H1 (cell line): ENCODE measurements at regions not wholly inside any gene's neighbourhood (a gene's known extent, or its start where the extent isn't known, plus 50 kb on each side); places are given as distances from the start of the nearest gene placed in this dataset.

Experiments
- EGR1 ChIP-seq: IDR thresholded peaks from 2 replicates; pipeline ENCODE4 v1.6.1; 2011; ENCODE audit warnings: low read depth, low read length, borderline replicate concordance
- EP300 ChIP-seq, 2 experiments: IDR thresholded peaks; 1 replicate in 1 of 2; 2 replicates in 1 of 2; pipeline ENCODE4 v1.6.1; 2011 to 2012; ENCODE audit warnings: low read depth in 2 of 2, low read length in 2 of 2, mild to moderate bottlenecking in 2 of 2, borderline replicate concordance in 1 of 2, inconsistent platforms in 1 of 2, moderate library complexity in 1 of 2
- PHF8 ChIP-seq: fragments of 200-600 bp; sonication (generic); conservative IDR thresholded peaks from 2 replicates; pipeline ENCODE4 v1.7.1; 2012; ENCODE audit warnings: low read depth, mild to moderate bottlenecking, inconsistent platforms, low read length, moderate library complexity
- POLR2A ChIP-seq, 2 experiments: IDR thresholded peaks; 1 replicate in 1 of 2; 2 replicates in 1 of 2; pipeline ENCODE4 v1.6.1; 2011; ENCODE audit warnings: low read depth in 2 of 2, low read length in 2 of 2, mild to moderate bottlenecking in 2 of 2; ENCODE audit errors: control extremely low read depth in 1 of 2
- POLR2AphosphoS5 ChIP-seq: IDR thresholded peaks from 2 replicates; pipeline ENCODE4 v1.6.1; 2011; ENCODE audit warnings: low read depth, low read length
- RBBP5 ChIP-seq: IDR thresholded peaks from 2 replicates; pipeline ENCODE4 v1.7.1; 2012; ENCODE audit warnings: low read depth, mild to moderate bottlenecking, inconsistent platforms, low read length, moderate library complexity, borderline replicate concordance
- SIN3A ChIP-seq, 2 experiments: IDR thresholded peaks in 1 of 2; conservative IDR thresholded peaks in 1 of 2; 2 replicates each; pipeline ENCODE4 v1.6.1; 2011 to 2012; ENCODE audit warnings: low read length in 2 of 2, improper control_type of control experiment in 1 of 2, low read depth in 1 of 2, mild to moderate bottlenecking in 1 of 2
- SP1 ChIP-seq: IDR thresholded peaks from 2 replicates; pipeline ENCODE4 v1.6.1; 2011; ENCODE audit warnings: low read depth, low read length
- TAF1 ChIP-seq: IDR thresholded peaks from 2 replicates; pipeline ENCODE4 v1.6.1; 2011; ENCODE audit warnings: mild to moderate bottlenecking, low read depth, low read length
- USF2 ChIP-seq: IDR thresholded peaks from 2 replicates; pipeline ENCODE4 v1.6.1; 2011; ENCODE audit warnings: low read length, improper control_type of control experiment
- TF ChIP-seq, protein P1 (sequence below), 3 experiments: IDR thresholded peaks; 1 replicate in 2 of 3; 2 replicates in 1 of 3; pipeline versions ENCODE4 v1.5.1 to v1.6.1; 2011; ENCODE audit warnings: low read length in 3 of 3, mild to moderate bottlenecking in 3 of 3, inconsistent platforms in 2 of 3, low read depth in 1 of 3, moderate library complexity in 1 of 3; ENCODE audit not compliant: insufficient read depth in 1 of 3; ENCODE audit errors: control extremely low read depth in 1 of 3
- TF ChIP-seq, protein P2 (sequence below): IDR thresholded peaks from 2 replicates; pipeline ENCODE4 v1.6.1; 2012; ENCODE audit warnings: inconsistent platforms

- TF ChIP-seq POLR2A (IDR thresholded peaks at IDR 0.05; ENCODE audit: control extremely low read depth in 1 of 2, low read depth in 2 of 2, low read length in 2 of 2): no peak
- no peak for TF ChIP-seq EP300 (IDR thresholded peaks at IDR 0.05; ENCODE audit: borderline replicate concordance in 1 of 2, low read depth in 2 of 2, low read length in 2 of 2)
- TF ChIP-seq, protein P1, sequence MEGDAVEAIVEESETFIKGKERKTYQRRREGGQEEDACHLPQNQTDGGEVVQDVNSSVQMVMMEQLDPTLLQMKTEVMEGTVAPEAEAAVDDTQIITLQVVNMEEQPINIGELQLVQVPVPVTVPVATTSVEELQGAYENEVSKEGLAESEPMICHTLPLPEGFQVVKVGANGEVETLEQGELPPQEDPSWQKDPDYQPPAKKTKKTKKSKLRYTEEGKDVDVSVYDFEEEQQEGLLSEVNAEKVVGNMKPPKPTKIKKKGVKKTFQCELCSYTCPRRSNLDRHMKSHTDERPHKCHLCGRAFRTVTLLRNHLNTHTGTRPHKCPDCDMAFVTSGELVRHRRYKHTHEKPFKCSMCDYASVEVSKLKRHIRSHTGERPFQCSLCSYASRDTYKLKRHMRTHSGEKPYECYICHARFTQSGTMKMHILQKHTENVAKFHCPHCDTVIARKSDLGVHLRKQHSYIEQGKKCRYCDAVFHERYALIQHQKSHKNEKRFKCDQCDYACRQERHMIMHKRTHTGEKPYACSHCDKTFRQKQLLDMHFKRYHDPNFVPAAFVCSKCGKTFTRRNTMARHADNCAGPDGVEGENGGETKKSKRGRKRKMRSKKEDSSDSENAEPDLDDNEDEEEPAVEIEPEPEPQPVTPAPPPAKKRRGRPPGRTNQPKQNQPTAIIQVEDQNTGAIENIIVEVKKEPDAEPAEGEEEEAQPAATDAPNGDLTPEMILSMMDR (IDR thresholded peaks at IDR 0.05; ENCODE audit: control extremely low read depth in 1 of 3, insufficient read depth in 1 of 3, low read depth in 1 of 3, low read length in 3 of 3): no peak
- no peak for TF ChIP-seq SIN3A (conservative IDR thresholded peaks at IDR 0.05 in 1 of 2, IDR thresholded peaks at IDR 0.05 in 1 of 2; ENCODE audit: low read depth in 1 of 2, low read length in 2 of 2)
- no peak for TF ChIP-seq USF2
- TF ChIP-seq RBBP5: no peak
- no peak for TF ChIP-seq SP1
- TF ChIP-seq EGR1: no peak
- no peak for TF ChIP-seq PHF8
- TF ChIP-seq, protein P2, sequence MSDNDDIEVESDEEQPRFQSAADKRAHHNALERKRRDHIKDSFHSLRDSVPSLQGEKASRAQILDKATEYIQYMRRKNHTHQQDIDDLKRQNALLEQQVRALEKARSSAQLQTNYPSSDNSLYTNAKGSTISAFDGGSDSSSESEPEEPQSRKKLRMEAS: no peak
- no peak for TF ChIP-seq POLR2AphosphoS5
- TF ChIP-seq TAF1: no peak
Measured at GRCh38 chr2:217717646-217718045, 285.1 kb downstream of the TNS1 start.
